ENCODE measurements at regions not wholly inside any gene's neighbourhood (a gene's known extent, or its start where the extent isn't known, plus 50 kb on each side); places are given as distances from the start of the nearest gene placed in this dataset.
"Not testable (repeated sequence)": the region's sequence is repeated elsewhere in the genome, so short reads cannot be mapped to it uniquely, and the experiment has no call there.

DNA sequence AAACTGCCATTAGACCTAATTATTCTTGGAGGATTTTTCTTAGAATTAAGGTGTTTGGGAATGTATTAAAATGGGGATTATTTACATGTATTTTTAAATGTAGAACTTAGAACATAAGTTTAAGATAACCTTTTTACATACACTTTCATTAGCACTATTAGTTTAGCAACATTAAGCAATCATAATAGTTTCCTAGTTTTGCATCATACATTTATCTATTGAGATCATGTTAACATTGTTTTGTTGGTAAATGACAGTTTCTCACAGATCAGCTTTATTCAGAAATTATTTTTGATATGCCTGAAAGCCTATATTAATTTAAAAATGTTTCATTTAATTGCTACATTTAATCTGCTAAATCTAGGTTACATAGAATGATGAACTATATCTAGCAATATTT is 189.7 kb upstream of the PPP1R3A start:
- no peak for DNase-seq

DNA sequence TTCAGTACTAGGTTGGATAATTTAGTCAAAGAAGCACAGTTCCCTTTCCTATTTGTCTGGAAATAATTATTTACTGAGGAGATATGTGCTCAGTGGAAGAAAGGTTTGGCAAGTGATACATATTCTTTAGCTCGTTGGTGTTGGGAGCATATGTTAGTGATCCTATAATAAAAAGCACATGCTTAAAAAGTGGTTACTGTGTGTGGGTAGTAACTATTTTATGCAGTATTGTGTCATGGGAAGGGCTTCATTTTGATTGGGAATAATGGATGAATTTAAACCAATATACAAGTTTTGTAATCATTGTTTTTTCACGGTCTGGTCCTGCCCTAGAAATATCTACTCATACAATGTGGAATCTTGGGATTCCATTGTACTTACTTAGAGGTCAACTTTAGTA is 188.7 kb upstream of the PPP1R3A start:
- no peak for DNase-seq

DNA sequence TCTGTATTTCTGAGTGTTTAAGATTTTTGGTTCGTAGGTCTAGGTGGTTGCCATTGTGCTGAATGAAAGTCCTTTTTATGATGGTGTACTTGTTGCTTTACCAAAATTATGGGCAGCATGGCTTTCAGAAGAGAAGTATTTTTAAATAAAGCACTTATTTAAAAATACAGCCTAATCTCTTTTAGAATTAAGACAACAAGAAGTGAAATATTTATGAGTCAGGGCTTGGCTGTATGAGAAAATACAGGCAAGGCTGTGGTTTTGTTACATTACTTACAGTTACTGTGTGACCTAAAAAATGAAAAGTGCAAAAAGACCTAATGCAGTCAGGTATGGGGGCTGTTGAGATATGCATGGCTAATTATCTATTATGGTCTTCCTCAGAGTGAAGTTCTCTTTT is 185.2 kb upstream of the PPP1R3A start:
- no peak for DNase-seq

DNA sequence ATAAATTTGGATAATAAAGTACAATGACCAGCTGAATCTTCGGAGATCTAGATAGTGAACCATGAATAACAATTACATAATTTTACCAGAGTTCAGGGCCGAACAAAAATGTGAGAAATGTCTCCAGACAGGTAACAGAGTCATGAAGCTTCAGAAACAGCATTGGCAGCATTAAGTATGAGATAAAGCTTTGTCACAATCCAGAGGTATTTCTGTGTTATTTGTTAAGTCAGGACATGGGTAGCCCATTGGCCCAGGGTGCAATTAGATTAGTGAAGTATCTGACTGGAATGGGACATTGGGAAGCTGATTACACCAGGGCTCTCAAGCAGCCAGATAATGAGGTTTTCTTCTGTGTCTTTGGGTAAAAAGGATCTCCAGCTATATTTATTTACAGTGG is 184.2 kb upstream of the PPP1R3A start:
- no peak for DNase-seq

DNA sequence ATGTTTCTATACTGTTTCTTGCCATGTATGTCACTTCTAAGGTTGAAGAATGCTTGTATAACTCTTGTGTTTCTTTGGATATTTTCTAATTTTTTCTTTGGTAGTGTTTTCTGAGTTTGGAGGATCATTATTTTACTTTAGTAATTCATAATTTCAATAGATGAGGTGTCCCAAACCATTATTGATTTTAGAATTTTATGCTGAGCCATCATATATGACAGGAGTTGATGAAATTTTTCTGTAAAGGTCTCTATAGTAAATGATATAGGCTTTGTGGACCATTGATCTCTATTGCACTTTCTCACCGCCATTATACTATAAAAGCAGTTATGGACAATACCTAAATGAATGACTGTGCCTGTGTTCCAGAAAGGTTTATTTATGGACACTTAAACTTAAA is 183.3 kb upstream of the PPP1R3A start:
- no peak for DNase-seq

DNA sequence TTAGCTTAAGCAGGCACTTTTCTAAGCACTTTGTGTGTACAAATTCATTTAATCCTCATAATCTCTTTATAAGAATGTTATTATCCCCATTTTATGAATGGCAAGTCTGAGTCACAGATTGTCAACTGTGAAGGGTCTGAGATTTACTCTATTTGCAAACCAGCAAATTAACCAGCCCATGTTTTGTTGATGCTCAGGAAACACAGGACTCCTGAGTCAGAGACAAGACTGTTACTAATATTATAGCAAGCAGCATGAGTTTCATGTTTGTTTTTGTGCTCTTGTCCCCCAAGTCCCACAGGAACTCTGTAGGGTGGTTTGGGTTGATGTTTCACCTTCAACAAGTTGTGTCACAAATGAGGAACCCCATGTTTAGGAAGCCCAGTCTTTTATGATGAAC is 182.0 kb upstream of the PPP1R3A start:
- no peak for DNase-seq

DNA sequence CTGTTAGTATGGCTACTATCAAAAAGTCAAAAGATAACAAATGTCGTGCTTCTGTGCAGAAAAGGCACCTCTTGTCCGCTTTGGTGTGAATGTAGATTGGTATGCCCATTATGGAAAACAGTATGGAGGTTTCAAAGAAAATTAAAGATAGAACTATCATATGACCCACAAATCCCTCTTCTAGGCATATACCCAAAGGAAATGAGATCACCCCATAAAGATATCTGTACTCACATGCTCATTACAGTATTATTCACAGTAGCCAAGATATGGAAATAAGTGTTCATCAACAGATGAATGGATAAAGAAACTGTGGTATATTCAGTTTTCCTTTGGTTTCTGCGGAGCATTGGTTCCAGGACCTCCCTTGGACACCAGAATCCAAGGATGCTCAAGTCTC is 180.5 kb upstream of the PPP1R3A start:
- no peak for DNase-seq

DNA sequence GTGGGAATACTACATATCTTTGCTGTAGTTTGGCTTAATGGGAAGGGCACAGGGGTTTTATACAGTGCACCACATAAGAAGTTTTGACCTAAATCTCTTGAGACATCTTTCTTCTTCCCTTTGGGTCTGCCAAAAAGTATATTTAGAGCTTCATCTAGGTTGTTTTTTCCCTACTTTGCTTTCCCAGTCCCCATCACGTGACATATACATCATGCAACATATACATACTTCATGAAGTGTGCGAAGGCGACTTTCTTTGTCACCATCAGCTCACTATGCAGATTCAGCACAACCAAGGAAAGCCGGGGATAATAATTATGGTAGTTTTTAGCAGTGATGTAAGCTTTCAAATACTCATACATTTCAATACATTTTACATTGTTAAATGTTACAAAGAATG is 177.1 kb upstream of the PPP1R3A start:
- DNase-seq = no peak

DNA sequence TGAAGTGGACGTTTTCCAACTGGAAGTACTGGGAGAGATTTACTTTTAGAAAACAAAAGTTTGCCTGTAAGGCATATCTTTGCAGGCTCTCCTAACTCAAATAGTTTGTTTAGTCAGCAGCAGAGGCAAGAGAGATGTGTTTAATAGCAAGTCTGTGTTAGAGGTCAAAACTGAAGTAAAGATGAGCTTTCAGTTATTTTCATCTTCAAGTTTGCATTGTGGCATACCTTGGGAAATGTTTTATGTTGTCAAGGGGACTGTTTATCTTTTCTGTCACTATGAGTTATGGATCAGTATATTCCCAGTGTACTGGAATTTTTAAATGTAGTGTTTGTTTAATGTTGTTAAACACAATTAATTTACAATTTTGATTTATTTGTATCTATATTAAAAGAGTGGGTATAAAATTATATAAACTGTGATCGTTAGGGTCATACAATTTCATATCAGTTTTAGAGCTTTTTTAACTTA is 169.7 kb upstream of the PPP1R3A start:
- DNase-seq = no peak

DNA sequence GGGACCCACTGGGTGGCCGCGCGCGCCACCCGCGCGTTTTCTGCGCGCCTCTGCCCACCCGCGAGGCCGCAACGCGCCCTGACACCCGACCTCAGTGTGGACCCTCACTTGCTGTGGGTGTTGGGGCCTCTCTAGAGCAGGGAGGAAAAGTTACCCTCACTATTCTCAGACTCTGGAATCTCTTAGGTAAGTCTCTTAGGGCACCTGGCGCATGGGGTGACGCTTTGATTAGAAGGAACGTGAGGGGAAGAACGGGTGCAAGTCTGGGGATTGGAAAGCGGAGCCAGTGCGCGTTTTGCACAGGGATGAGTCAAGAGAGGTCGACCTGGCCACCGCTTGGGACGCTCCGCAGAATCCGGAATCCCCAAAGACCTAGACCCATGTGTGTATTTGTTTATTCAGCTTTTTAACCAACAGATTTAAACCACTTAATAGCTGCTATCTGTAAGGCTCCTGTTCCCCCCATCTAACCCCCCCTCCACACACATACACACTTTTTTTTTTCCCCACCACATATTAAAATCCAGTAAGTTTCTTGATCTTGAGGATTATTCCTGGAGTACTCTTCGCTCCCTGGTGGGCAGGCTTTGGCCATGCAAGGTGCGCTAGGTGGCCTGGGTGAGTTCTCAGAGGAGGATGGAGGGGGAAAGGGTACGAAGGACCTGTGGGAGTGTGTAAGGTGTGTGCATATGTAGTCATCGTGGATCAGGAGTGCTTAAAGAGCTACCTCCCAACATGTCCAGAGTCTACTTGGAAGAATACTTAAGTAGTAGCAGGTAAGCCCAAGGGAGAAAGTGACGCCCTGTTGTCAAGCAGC is 169.1 kb upstream of the PPP1R3A start:
- no peak for DNase-seq

DNA sequence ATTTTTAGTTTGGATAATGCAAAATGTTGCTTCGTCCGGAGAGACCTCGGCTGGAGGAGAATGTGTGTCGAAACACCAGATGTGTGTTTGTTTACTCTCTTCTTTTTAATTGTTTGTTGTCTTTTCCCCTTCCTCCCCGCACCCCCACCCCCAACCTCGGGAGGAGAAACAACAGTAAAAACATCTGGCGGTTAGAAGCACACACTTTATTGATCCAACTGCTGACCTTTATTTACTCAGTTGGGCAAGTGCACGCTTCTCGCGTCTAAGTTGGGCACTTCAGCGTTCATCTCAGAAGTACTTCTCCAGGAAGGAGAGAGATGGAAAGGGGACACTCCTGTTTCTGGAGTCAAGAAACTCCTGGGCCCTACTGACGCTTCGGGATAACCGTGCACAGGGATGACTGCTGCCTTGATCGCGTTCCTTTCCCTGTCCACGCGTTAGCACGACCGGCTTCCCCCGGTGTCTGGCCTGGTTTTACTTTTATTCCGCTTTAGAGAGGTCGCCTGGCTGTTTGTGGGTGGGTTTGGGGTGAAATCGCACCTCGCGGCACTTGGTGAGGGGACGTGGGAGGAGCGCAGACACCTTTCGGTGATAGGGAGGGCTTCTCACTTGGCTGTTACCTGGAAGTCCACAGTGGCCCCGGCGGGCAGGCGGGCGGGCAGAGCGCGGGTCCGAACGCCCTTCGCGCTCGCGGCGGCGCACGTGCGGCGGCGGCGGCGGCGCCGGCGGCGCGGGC is 168.3 kb upstream of the PPP1R3A start:
- DNase-seq = no peak

DNA sequence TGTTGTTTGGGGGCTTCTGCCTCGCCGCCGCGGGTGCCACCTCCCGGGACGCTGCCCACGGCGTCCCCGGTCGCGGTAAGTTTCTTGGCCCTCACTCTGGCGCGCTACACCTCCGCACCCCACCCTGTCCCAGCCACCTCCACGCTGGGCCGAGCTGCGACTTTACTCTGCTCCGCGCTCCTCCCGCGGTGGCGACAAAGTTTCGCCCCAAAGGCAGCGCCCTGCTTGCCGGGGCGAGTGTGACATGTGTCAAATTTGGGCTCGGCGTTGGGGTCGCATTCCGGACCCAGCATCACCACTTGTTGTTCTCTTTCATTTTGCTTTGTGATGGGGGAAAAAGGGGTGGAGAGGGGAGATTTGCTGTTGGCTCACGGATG is 167.7 kb upstream of the PPP1R3A start:
- no peak for DNase-seq

DNA sequence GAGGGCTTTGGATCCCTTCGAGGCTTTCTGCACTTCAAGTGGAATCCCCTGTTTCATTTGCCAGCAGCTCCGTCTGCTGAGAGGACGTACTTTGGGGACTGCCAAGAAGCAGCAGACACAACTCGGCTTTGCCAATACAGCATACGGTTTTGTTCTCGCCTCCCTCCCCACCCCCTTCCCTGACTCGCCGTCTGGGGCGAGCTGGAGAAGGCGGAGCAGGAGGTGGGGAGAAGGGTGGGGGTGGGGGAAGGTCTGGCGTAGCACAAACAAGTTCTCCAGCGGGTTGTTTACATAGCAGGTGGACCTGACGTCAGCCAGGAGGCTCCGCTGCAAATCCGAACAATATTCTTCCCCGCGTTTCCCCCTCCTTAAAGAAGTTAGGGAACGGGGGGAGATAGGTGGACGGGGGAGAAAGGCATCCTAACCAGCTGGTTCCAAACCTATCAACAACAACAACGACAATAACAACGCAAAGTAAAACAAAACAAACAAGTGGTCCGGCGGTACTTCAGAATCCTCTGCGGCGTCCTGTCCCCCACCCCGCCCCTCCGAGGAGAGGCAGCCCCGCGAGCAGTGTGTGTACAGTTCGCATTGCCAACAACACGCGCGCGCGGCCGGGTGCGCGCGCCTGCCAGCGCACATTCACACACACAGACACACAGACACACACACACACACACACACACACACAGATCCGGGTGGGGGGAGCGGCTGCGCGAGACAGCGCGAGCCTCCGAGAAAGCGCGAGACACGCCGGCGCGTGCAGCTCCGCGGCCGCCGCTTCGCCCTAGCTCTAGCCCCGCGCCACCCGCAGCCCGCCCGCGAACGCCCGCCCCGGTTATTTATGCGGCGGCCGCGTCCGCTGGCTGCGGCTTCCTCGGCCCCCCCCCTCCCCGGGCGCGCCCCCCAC is 167.0 kb upstream of the PPP1R3A start:
- DNase-seq = peak; percentile 67

DNA sequence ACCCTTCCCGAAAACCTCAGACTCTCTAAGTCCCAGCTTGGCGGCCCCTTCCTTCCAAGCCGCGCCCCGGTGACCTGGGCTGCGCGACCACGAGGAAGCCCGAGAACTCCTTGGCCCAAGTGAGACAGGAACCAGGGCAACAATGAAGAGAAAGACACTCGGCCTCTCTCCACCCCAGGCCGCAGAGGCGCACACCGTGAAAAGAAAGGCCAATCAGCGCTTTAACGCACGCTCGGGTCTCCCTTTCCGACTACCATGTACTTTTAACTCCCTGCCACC is 166.4 kb upstream of the PPP1R3A start:
- no peak for DNase-seq

DNA sequence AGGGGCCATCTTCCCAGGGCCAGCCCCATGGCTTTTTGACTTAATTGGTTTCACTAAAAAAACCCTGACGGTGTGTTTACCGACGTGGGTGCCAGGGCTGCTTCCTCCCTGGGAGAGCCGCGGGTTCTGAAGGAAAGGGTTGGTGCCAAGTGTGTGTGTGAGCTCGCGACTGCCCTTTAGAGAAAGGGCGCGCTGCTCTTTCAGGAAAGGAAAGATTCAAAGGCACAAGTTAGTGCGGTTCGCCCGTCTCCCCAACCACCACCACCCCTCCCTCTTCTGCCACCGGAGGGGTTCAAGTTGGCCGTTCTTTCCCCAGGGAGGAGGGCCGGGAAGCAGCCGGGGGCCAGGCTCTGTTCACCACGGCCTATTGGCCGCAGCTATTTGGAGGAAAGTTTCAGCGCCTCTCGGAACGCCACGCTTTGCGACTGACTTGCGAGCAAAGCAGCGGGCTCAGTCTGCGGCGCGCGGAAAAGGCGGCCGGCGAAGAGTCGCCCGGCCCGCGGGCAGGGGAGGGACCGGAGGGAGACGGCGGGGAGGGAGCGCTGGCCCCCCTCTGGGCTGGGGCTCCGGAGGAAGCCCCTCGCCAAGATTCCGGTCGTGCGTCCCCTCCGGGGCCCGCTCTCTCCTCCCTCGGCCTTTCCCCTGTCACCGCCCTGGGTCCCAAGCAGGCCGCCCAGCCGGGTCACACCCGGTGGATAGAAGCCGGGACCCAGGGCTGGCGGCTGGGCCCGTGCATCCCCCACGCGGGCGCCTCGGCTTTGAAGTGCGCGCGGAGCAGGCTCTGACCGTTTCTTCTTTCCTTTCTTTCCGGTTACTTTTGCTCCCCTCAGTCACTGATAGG is 165.9 kb upstream of the PPP1R3A start:
- DNase-seq = peak; percentile 38

DNA sequence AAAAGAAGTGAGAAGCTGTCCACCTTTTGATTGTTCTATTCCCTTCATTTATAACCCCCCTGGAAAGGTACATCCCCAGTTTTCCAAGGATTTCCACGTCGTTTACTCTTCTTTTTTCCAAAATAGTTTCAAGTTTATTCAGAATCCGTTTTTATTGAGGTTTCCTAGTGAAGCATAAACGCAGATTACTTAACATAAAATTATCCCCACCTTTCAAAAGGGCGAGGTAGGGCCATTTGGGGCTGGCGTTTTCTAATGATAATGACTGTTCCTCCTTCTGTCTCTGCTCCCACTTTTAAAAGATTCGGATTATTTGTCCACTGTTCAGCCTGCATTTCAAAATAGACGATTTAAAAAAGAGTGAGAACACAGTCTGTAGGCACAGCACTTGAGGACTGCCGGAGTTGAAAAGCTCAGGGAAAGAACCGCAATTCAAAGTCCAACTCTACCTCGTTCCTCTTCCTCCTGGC is 165.2 kb upstream of the PPP1R3A start:
- no peak for DNase-seq

DNA sequence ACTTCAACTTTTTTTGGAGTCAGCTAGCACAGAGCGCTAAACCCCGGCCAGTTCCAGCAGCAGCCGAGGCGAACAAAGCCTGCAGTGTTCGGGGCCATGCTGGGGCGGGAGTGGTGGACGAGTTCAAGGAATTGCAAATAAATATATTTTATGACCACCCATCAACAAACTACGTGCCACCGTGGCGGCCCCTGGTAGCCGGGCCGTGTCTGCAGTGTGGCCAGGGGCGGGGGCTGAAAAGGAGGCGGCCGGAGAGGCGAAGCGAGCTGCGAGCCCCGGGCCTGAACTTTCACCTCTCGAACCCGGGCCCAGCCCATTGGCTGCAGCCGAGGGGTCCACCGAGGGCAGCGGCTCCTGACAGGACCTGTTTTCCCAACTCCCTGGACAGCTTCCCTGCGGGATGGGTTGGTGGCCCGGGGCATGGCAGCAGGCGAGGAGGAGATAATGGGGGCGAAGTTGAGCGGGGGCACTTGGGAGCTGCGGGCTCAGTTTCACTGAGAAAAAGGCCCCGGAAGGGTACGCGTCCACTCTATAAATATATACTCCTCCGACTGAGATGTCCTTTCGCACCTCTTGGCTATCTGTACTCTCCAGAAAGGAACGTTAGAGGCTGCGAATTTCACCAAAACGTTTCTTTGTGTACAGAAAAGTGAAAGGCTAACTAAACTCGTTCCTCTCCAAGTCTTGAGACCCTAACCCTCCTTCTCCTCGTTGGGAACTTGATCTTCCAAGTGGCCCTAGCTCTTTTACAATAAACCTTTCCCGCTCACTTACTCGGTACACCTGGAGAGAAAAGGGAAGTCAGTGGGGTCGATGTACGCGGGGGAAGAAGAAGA is 164.6 kb upstream of the PPP1R3A start:
- no peak for DNase-seq

DNA sequence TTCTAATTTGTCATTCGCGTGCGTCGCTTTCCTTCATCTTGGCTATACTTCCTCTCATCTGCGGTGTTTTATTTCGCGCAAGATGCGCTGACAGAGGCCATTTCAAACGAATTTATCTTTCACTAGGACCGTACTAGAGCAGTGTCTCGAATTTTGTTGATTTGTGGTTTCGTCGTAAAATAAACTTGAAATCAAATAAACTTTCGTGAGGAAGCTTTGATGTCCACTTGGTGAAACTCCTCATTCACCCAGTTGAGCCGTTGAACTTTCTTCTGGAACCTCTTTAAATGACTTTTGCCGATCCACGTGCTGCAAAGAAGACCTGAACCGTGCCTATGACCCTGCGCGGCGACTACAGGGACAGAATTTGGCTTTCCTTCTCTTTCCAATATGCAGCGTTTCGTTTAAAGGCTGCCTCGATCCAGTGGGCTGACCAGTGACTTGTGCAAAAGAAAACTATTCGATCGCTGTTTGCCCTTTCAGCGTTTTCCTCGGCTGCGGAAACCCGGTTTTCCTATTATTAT is 163.9 kb upstream of the PPP1R3A start:
- DNase-seq = no peak

DNA sequence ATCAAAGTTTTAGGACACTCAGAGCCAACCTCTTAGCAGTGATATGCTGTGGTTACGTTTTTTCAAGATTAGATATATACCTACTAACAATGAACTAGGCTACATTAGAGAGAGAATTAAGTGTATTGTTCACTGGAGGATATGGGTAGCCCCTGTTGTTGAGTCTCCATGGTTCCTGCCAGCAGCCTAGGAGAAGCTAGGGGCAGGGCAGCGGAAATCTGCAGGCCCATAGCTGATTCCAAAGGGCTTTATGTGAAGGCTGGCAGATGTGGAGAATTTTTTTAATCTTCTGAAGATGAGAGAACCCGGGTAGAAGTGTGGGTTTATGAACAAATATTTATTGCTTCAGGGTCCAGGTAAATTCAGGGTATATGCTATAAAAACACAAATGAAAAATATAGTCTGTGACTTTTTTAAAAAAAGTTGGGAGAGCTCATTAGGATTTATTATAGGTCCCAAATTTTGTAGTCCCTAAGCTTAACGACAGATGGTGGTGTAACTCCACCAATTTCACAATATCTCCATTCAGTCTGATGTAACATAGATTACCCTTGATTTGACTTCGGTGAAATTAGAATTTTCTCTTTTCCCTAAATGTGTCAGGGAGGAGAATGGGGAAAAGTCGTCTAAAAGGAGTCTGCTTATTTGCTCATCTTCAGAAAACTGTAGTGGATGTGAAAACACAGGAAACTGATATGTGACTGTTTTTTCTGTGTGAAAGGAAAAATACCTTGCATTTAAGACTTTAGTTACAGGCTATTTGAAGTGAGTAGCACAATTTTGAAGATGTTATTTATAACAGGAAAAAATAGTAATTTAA is 163.0 kb upstream of the PPP1R3A start:
- DNase-seq = peak; percentile 78

DNA sequence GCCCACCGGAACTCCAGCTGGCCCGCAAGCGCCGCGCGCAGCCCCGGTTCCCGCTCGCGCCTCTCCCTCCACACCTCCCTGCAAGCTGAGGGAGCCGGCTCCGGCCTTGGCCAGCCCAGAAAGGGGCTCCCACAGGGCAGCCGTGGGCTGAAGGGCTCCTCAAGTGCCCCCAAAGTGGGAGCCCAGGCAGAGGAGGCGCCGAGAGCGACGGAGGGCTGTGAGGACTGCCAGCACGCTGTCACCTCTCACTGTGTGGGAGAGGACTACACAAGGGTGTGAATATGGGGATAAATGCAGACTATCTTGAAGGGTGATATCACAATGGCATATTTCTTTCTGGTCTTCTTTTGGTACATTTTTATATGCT is 158.3 kb upstream of the PPP1R3A start:
- DNase-seq = not testable (repeated sequence)

All from NCI-H2081 treated with DMSO at 0.1 percent for 48 hours (cell line).